GM13976 (cell line): ENCODE measurements at regions not wholly inside any gene's neighbourhood (a gene's known extent, or its start where the extent isn't known, plus 50 kb on each side); places are given as distances from the start of the nearest gene placed in this dataset.

Experiments
- DNase-seq: peaks from one replicate; pipeline ENCODE4 v3.0.0; 2012; ENCODE audit warnings: low spot score
- CTCF ChIP-seq: IDR thresholded peaks from 2 replicates; pipeline ENCODE4 v1.5.1; 2012; ENCODE audit warnings: borderline replicate concordance, mild to moderate bottlenecking; ENCODE audit not compliant: insufficient read depth; ENCODE audit errors: extremely low read depth, missing control alignments, control extremely low read depth
- in situ Hi-C: fragments of 300-500 bp; cut with MboI; formaldehyde crosslinking; loops from one replicate; pipeline ENCODE4 v1.12.0; 2022; ENCODE audit warnings: low sequenced_read_pairs, mixed read lengths, inconsistent platforms; ENCODE audit not compliant: unreplicated experiment

GRCh38 chr1:221439747-221440501 is 302.0 kb downstream of the DUSP10 start:
- no peak for DNase-seq
- no peak for TF ChIP-seq CTCF
- in situ Hi-C loops: no loop called here

- TF ChIP-seq CTCF: no peak
- in situ Hi-C loops: no loop called here
- no peak for DNase-seq
Measured at GRCh38 chr1:221440658-221441057, 301.2 kb downstream of the DUSP10 start.

GRCh38 chr1:221442056-221442455 is 299.8 kb downstream of the DUSP10 start:
- no peak for DNase-seq
- in situ Hi-C loops: no loop called here
- no peak for TF ChIP-seq CTCF

- in situ Hi-C loops: no loop called here
- DNase-seq: no peak
- TF ChIP-seq CTCF: no peak
Measured at GRCh38 chr1:221444346-221444745, 297.5 kb downstream of the DUSP10 start.

GRCh38 chr1:221448585-221449175 is 293.2 kb downstream of the DUSP10 start:
- DNase-seq: no peak
- in situ Hi-C loops: no loop called here
- TF ChIP-seq CTCF: no peak

- TF ChIP-seq CTCF: no peak
- no peak for DNase-seq
- in situ Hi-C loops: no loop called here
Measured at GRCh38 chr1:221449194-221449593, 292.7 kb downstream of the DUSP10 start.
